ENCODE measurements at regions not wholly inside any gene's neighbourhood (a gene's known extent, or its start where the extent isn't known, plus 50 kb on each side); places are given as distances from the start of the nearest gene placed in this dataset.
"Not testable (repeated sequence)": the region's sequence is repeated elsewhere in the genome, so short reads cannot be mapped to it uniquely, and the experiment has no call there.

DNA sequence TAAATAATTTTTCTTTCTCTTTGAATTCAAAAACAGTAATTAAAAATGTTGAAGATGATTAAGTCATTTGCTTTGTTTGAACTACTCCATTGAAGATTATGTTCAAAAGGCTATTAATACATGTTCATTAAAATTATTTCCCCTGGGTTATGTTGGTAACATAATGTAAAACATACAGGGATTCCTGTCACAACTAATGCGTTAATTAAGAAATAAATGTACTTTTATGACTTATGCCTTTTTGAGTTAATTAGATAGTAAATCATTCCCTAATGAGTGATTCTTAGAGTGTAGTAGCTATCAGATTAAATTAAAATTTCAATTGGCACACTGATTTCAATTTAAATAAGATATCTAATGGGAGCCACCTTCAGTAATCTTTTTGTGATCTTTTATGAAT is 549.1 kb downstream of the ANKRD50 start:
- H3K4me3 Mint-ChIP-seq: no peak overlapping the region
- H3K27ac Mint-ChIP-seq: no peak overlapping the region
- H3K27me3 Mint-ChIP-seq (ENCODE audit: insufficient read depth): peaks cover 1% of the 10 kb centered on the region; the same call in 1 of the 2 replicates
- no peak for DNase-seq
- TF ChIP-seq, protein P1, sequence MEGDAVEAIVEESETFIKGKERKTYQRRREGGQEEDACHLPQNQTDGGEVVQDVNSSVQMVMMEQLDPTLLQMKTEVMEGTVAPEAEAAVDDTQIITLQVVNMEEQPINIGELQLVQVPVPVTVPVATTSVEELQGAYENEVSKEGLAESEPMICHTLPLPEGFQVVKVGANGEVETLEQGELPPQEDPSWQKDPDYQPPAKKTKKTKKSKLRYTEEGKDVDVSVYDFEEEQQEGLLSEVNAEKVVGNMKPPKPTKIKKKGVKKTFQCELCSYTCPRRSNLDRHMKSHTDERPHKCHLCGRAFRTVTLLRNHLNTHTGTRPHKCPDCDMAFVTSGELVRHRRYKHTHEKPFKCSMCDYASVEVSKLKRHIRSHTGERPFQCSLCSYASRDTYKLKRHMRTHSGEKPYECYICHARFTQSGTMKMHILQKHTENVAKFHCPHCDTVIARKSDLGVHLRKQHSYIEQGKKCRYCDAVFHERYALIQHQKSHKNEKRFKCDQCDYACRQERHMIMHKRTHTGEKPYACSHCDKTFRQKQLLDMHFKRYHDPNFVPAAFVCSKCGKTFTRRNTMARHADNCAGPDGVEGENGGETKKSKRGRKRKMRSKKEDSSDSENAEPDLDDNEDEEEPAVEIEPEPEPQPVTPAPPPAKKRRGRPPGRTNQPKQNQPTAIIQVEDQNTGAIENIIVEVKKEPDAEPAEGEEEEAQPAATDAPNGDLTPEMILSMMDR (IDR thresholded peaks at IDR 0.05): no peak
- H3K9me3 Mint-ChIP-seq: no peaks in the 10 kb centered on the region
- no peaks in the 10 kb centered on the region; the same call in 1 of the 2 replicates for H3K36me3 Mint-ChIP-seq (ENCODE audit: low read depth)
- no peaks in the 10 kb centered on the region for H3K4me1 Mint-ChIP-seq (ENCODE audit: low read depth)

DNA sequence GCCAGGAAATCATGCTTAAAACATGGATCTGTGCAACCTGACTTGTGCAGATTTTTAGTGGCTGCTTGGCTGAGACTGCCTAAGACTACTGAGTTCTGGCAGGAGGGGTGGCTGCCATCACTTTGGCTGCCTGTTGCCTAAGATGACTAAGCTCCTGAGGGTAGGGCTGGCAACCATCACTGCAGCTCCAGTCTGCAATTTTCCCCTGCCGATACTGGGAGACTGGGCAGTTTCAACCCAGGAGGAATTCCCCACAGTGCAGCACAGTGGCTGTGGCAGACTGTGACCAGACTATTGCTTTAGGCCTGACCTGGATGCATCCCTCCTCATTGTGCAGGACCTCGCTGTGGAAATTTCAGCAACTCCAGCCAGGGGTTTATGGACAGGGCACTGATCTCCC is 544.9 kb downstream of the ANKRD50 start:
- no peak overlapping the region for H3K27ac Mint-ChIP-seq
- no peak for DNase-seq
- H3K4me3 Mint-ChIP-seq: no peak overlapping the region
- H3K4me1 Mint-ChIP-seq (ENCODE audit: low read depth): no peaks in the 10 kb centered on the region
- H3K9me3 Mint-ChIP-seq: peaks cover 10% of the 10 kb centered on the region; the same call in 1 of the 2 replicates
- H3K36me3 Mint-ChIP-seq (ENCODE audit: low read depth): peaks cover 10% of the 10 kb centered on the region
- TF ChIP-seq, protein P1 (IDR thresholded peaks at IDR 0.05): no peak
- H3K27me3 Mint-ChIP-seq (ENCODE audit: insufficient read depth): peaks cover 11% of the 10 kb centered on the region

DNA sequence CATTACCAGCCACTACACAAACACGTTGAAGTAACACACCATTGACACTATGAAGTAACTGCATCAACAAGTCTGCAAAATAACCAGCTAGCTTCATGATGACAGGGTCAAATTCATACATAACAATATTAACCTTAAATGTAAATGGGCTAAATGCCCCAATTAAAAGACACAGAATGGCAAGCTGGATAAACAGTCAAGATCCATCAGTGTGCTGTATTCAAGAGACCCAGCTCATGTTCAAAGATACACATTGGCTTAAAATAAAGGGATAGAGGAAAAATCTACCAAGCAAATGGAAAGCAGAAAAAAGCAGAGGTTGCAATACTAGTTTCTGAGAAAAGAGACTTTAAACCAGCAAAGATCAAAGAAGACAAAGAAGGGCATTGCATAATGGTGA is 543.0 kb downstream of the ANKRD50 start:
- H3K4me3 Mint-ChIP-seq; H3K27ac Mint-ChIP-seq; H3K4me1 Mint-ChIP-seq (ENCODE audit: low read depth); H3K9me3 Mint-ChIP-seq; DNase-seq: not testable (repeated sequence)
- H3K36me3 Mint-ChIP-seq (ENCODE audit: low read depth): peaks cover 10% of the 10 kb centered on the region
- H3K27me3 Mint-ChIP-seq (ENCODE audit: insufficient read depth): peaks cover 13% of the 10 kb centered on the region

DNA sequence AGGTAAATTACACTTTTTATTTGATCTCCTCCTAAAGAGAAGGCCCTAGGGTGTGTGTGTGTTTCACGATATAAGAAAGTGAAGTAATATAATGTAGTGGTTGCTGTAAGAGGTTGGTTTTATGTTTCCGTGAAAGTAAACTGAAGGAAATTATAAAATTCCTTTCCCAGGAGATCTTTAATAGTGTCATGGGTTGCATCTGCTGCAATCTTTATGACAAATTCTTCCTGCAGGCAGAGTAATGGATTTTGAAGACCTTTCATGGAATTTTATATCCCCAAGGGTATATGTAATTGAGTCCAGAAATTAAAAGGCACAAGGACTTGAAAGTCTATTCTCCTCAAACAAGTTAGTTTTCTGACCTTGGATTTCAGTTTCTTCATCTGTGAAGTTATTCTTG is 538.6 kb downstream of the ANKRD50 start:
- TF ChIP-seq, protein P1 (IDR thresholded peaks at IDR 0.05): no peak
- Mint-ChIP-seq H3K4me3 (no peak overlapping the region), H3K27ac (no peak overlapping the region), H3K36me3 (ENCODE audit: low read depth) (peaks cover 10% of the 10 kb centered on the region), H3K4me1 (ENCODE audit: low read depth) (peaks cover 18% of the 10 kb centered on the region), H3K9me3 (peaks cover 10% of the 10 kb centered on the region; the same call in 1 of the 2 replicates), H3K27me3 (ENCODE audit: insufficient read depth) (peaks cover 6% of the 10 kb centered on the region)
- DNase-seq: no peak

DNA sequence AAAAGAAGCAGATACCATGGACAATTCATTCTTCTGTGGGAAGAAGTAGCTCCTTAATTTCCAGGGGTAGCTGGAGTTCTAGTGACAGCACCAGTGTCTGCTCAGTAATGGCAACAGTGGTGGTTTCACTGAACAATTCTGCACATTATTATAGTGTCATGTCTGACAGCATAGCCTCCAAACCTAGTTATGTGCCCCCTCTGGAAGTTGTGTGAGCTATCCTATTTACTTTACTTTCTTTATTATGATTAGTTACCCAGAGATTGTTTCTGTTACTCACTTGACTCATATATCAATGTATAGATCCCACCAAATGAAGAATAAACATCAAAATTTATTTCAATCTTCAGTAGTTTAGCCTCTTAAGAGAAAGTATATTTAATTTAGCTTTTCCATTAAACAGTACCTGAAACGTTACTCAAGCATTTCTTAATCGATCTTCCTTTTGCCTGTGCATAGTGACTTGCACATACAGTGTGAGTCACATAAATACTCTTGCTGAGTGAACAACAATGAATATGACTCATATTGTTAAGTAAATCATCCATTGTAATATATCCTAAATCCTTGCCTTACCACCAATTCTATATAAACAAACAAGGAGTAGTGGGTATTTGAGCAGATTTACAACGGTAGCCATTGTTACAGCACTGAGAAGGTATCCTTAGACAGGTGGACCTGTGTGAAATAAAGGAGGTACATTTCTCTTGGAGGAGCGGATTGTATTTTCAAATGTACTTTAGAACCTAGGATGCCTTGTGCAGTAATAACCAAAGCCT is 534.7 kb downstream of the ANKRD50 start:
- Mint-ChIP-seq H3K9me3 (no peaks in the 10 kb centered on the region), H3K36me3 (ENCODE audit: low read depth) (no peaks in the 10 kb centered on the region), H3K4me3 (peak overlapping the region; percentile 70), H3K27me3 (ENCODE audit: insufficient read depth) (peaks cover 2% of the 10 kb centered on the region; the same call in 1 of the 2 replicates), H3K27ac (peak overlapping the region; percentile 89), H3K4me1 (ENCODE audit: low read depth) (peaks cover 43% of the 10 kb centered on the region)
- TF ChIP-seq, protein P1 (IDR thresholded peaks at IDR 0.05): no peak
- peak; percentile 76 for DNase-seq

DNA sequence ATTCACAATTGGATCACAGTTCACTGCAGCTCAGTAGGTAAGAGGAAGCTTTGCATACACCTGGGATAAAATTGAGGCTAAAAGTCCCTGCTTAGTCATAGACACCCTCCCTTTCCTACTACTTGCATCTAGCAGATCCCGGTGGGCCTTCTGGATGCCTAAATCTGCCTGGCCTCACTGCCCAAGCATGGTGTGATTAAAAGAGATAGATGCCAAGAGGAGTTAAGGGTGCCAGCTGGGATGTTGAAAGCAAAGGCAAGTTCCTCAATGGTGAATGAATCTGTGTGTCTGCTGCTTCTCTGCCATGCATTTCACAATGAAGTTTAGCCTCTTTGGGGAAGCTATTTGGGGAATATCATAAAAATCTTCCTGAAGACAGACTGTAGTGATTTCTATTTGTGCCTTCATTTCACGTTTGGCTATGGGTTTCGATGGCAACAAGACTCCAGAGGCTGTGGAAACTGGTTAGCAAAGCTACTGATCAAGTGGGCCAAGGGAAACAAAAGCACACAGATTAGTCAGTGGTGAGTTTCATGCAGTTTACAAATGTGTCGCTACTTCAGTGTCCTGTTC is 534.0 kb downstream of the ANKRD50 start:
- peaks cover 48% of the 10 kb centered on the region for H3K4me1 Mint-ChIP-seq (ENCODE audit: low read depth)
- no peaks in the 10 kb centered on the region for H3K27me3 Mint-ChIP-seq (ENCODE audit: insufficient read depth)
- no peak overlapping the region for H3K4me3 Mint-ChIP-seq
- no peaks in the 10 kb centered on the region for H3K9me3 Mint-ChIP-seq
- TF ChIP-seq, protein P1 (IDR thresholded peaks at IDR 0.05): no peak
- H3K36me3 Mint-ChIP-seq (ENCODE audit: low read depth): no peaks in the 10 kb centered on the region
- no peak for DNase-seq
- peak overlapping the region; percentile 89 for H3K27ac Mint-ChIP-seq
